ENCODE measurements at regions not wholly inside any gene's neighbourhood (a gene's known extent, or its start where the extent isn't known, plus 50 kb on each side); places are given as distances from the start of the nearest gene placed in this dataset.

DNA sequence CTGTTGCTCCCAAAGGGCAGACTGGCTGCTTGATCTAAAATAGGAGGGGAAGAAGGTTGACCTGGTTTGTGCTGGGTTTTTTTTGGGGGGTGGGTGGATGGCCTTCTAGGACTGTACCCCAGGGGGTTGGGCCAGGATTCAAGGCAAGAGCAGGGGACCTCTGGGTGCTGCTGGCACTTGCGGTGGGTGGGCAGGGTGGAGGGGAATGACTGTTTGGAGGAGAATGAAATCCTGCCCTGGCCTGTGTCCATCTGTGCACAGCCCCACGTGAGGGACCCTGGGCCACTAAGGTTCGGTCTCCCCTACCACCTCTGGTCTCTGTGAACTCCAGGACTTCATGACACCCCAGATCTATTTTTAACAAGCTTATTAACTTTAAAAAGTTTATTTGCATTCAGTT, 414.2 kb downstream of the PTPRU start:
- no peak overlapping the region for H3K4me3 ChIP-seq (ENCODE audit: low read depth, low read length)
- TF ChIP-seq, protein P1, sequence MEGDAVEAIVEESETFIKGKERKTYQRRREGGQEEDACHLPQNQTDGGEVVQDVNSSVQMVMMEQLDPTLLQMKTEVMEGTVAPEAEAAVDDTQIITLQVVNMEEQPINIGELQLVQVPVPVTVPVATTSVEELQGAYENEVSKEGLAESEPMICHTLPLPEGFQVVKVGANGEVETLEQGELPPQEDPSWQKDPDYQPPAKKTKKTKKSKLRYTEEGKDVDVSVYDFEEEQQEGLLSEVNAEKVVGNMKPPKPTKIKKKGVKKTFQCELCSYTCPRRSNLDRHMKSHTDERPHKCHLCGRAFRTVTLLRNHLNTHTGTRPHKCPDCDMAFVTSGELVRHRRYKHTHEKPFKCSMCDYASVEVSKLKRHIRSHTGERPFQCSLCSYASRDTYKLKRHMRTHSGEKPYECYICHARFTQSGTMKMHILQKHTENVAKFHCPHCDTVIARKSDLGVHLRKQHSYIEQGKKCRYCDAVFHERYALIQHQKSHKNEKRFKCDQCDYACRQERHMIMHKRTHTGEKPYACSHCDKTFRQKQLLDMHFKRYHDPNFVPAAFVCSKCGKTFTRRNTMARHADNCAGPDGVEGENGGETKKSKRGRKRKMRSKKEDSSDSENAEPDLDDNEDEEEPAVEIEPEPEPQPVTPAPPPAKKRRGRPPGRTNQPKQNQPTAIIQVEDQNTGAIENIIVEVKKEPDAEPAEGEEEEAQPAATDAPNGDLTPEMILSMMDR (IDR thresholded peaks at IDR 0.05; ENCODE audit: low read depth, low read length, missing control alignments) = no peak
- no peak for DNase-seq (ENCODE audit: low read depth)

DNA sequence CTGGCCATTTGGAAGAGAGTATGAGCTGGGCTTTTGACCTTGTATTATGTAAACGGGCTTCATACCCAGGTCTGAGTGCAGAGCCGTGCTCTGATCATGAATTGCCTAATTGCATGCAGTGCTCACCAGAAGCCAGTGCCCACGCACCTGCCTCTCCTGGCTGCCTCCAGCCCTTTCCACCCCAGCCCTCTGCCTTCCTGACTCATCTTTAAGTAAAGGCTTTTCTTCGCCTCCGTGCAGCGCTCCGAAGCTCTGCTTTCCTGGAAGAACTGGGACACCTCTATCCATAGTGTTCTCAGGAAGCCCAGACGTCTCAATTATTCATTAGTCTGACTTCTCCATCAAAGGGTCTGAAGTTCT, 413.7 kb downstream of the PTPRU start:
- TF ChIP-seq, protein P1 (IDR thresholded peaks at IDR 0.05; ENCODE audit: low read depth, low read length, missing control alignments) = no peak
- H3K4me3 ChIP-seq (ENCODE audit: low read depth, low read length) = no peak overlapping the region
- DNase-seq (ENCODE audit: low read depth) = no peak

- TF ChIP-seq, protein P1 (IDR thresholded peaks at IDR 0.05; ENCODE audit: low read depth, low read length, missing control alignments) = no peak
- DNase-seq (ENCODE audit: low read depth) = no peak
- no peak overlapping the region for H3K4me3 ChIP-seq (ENCODE audit: low read depth, low read length)
Measured at GRCh38 chr1:29649189-29650040, 413.1 kb downstream of the PTPRU start.

DNA sequence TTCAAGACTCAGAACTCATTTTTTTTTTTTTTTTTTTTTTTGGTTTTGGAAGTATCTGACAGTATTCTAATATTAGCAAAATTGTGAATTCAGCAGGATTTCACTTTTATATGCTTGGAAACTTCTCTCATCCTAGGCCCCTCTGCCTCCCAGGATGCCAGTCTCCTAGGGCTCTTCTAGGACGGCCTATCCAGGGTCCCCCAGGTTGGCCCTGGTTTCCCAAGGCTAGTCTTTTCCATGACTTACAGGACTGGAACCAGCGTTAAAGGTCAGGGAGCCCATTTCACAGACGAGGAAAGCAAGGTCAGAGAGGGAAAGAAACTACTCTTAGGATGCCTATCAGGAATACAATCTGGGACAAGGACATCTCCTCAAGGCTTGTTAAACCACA, 412.5 kb downstream of the PTPRU start:
- TF ChIP-seq, protein P1 (IDR thresholded peaks at IDR 0.05; ENCODE audit: low read depth, low read length, missing control alignments) = no peak
- DNase-seq (ENCODE audit: low read depth) = no peak
- no peak overlapping the region for H3K4me3 ChIP-seq (ENCODE audit: low read depth, low read length)

DNA sequence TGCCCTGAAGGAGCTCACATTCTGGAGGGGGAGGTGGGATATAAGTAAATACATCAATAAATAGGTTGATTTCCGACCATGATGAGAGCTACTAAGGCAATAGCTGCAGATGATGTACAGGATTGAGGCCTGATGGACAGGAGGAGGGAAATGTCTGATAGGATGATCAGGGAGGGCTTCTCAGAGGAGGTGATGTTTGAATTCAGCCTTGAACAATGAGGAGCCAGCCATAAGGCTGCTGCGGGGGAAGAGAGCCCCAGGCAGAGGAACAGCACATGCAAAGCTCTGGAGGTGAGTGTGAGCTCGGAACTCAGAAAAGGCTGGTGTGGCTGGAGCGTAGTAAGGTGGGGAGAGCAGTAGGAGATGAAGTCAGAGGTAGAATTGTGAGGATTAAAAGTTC, 411.7 kb downstream of the PTPRU start:
- DNase-seq (ENCODE audit: low read depth) = no peak
- no peak overlapping the region for H3K4me3 ChIP-seq (ENCODE audit: low read depth, low read length)
- TF ChIP-seq, protein P1 (IDR thresholded peaks at IDR 0.05; ENCODE audit: low read depth, low read length, missing control alignments) = no peak

DNA sequence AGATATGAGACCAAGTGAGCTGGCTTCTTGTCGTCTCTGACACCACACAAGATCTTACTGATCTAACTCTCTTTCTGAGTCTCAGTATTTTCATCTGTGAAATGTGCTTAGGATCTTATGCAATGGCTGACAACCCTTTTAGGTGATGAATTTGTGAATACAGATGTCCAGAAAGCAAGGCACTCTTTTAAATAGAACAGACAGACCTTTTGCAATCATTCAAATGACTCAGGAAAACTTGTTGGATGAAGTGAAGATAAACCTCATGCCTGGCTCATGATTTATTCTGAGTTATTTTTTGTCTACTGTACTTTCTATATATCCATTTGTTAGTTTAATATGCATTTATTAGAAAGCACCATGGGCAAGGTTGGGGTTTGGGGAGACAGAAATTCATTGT, 411.3 kb downstream of the PTPRU start:
- TF ChIP-seq, protein P1 (IDR thresholded peaks at IDR 0.05; ENCODE audit: low read depth, low read length, missing control alignments) = no peak
- H3K4me3 ChIP-seq (ENCODE audit: low read depth, low read length) = no peak overlapping the region
- no peak for DNase-seq (ENCODE audit: low read depth)
